ENCODE measurements at regions not wholly inside any gene's neighbourhood (a gene's known extent, or its start where the extent isn't known, plus 50 kb on each side); places are given as distances from the start of the nearest gene placed in this dataset.

GRCh38 chr2:150690261-150690660 lies 202.8 kb upstream of the RND3 start:
- H3K9me3 Mint-ChIP-seq: no peaks in the 10 kb centered on the region
- Histone ChIP-seq H3K4ac (ENCODE audit: low read depth, low read length) (no peak overlapping the region), H2BK12ac (ENCODE audit: insufficient read length, low read depth, low read length) (no peak overlapping the region), H4K8ac (replicated peaks; ENCODE audit: insufficient read length, low read depth, low read length) (no peak overlapping the region), H3K27me3 (ENCODE audit: insufficient read depth, low read length) (no peaks in the 10 kb centered on the region), H3K4me2 (ENCODE audit: insufficient read depth, insufficient read length, low read length) (no peak overlapping the region), H2AK5ac (ENCODE audit: insufficient read length, low read length) (no peak overlapping the region), H3T11ph (ENCODE audit: low read length) (no peak overlapping the region), H2BK120ac (ENCODE audit: low read depth, low read length, poor library complexity, severe bottlenecking) (no peak overlapping the region), H2BK15ac (ENCODE audit: low read depth, low read length) (no peak overlapping the region), H4K5ac (ENCODE audit: insufficient read length, low read depth, low read length) (no peak overlapping the region), H3K18ac (ENCODE audit: insufficient read length, low read depth, low read length) (no peak overlapping the region), H2BK5ac (ENCODE audit: insufficient read length, low read length) (no peak overlapping the region), H3K4me1 (ENCODE audit: insufficient read depth, low read length) (no peaks in the 10 kb centered on the region), H3K23me2 (ENCODE audit: insufficient read length, low read depth, low read length, poor library complexity, severe bottlenecking) (no peaks in the 10 kb centered on the region), H2BK20ac (ENCODE audit: low read depth, low read length, poor library complexity, severe bottlenecking) (no peak overlapping the region), H4K91ac (ENCODE audit: insufficient read length, low read depth, low read length) (no peak overlapping the region), H3K79me1 (ENCODE audit: insufficient read depth, low read depth, low read length, poor library complexity, severe bottlenecking) (no peaks in the 10 kb centered on the region), H3K79me2 (ENCODE audit: insufficient read depth, low read length) (no peaks in the 10 kb centered on the region), H3K14ac (ENCODE audit: insufficient read depth, low read length) (no peak overlapping the region), H3K23ac (ENCODE audit: insufficient read length, low read depth, low read length) (no peak overlapping the region), H3K27ac (ENCODE audit: insufficient read length, low read depth, low read length) (no peak overlapping the region), H3K56ac (ENCODE audit: insufficient read length, low read depth, low read length) (no peak overlapping the region), H3K9me3 (ENCODE audit: control insufficient read depth, low read depth, low read length) (no peaks in the 10 kb centered on the region), H4K20me1 (ENCODE audit: control insufficient read depth, insufficient read depth, insufficient read length) (no peaks in the 10 kb centered on the region), H3K9ac (ENCODE audit: extremely low read depth, insufficient read length, low read length) (no peak overlapping the region), H2AFZ (ENCODE audit: low read length) (no peak overlapping the region)
- WGBS (ENCODE audit: extremely low coverage, insufficient read length, low lambda C conversion rate): no CpG with 5 or more reads among the region's 2 CpGs
- peaks cover 0 to 9% of the 10 kb centered on the region in 2 experiments; a peak in 2 of 4 replicates for H3K4me1 Mint-ChIP-seq
- no peak for TF ChIP-seq CTCF (conservative IDR thresholded peaks at IDR 0.05)
- no peak overlapping the region for H3K4me3 Mint-ChIP-seq
- no peak overlapping the region for H3K27ac Mint-ChIP-seq
- no peaks in the 10 kb centered on the region for H3K36me3 Mint-ChIP-seq (ENCODE audit: insufficient read depth in 1 of 3, low read depth in 3 of 3)
- no peaks in the 10 kb centered on the region for H3K27me3 Mint-ChIP-seq (ENCODE audit: low read depth)
- no peak for DNase-seq

All from H9 (cell line).